HG03095 (cell line): ENCODE measurements at regions not wholly inside any gene's neighbourhood (a gene's known extent, or its start where the extent isn't known, plus 50 kb on each side); places are given as distances from the start of the nearest gene placed in this dataset.
A peak's percentile ranks its signal among the peaks of the same experiment; 100 is the strongest.
"Not testable (repeated sequence)": the region's sequence is repeated elsewhere in the genome, so short reads cannot be mapped to it uniquely, and the experiment has no call there.

Source experiments
- ATAC-seq: cut with Tn5 transposase; IDR thresholded peaks from one replicate; pipeline ENCODE4 v1.9.1; 2021; ENCODE audit warnings: moderate library complexity; ENCODE audit not compliant: unreplicated experiment

- no peak for ATAC-seq
These were observed 505.9 kb upstream of the CCNG1 start for GRCh38 chr5:162931501-162931900.

- no peak for ATAC-seq
These were observed 497.4 kb upstream of the CCNG1 start for GRCh38 chr5:162939991-162940390.

- ATAC-seq = no peak
These were observed 488.7 kb upstream of the CCNG1 start for GRCh38 chr5:162948677-162949076.

GRCh38 chr5:162956570-162956969 is 480.8 kb upstream of the CCNG1 start:
- ATAC-seq = no peak

DNA sequence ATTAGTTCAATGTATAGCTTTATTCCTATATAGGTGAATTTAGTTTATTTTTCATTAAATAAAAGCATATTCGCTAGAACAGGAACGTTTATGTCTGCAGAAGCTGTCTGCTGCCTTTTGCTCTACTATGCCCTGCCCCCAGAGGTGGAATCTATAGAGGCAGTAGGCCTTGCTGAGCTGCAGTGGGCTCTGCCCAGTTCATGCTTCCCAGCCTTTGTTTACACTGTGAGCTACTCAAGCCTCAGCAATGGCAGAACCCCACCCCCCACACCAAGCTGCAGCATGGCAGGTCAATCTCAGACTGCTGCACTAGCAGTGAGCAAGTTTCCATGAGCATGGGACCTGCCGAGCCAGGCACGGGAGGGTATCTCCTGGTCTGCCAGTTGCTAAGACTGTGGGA is 473.3 kb upstream of the CCNG1 start:
- not testable (repeated sequence) for ATAC-seq

- no peak for ATAC-seq
These were observed 447.3 kb upstream of the CCNG1 start for GRCh38 chr5:162990063-162990462.

- ATAC-seq = no peak
These were observed 446.4 kb upstream of the CCNG1 start for GRCh38 chr5:162990856-162991497.

DNA sequence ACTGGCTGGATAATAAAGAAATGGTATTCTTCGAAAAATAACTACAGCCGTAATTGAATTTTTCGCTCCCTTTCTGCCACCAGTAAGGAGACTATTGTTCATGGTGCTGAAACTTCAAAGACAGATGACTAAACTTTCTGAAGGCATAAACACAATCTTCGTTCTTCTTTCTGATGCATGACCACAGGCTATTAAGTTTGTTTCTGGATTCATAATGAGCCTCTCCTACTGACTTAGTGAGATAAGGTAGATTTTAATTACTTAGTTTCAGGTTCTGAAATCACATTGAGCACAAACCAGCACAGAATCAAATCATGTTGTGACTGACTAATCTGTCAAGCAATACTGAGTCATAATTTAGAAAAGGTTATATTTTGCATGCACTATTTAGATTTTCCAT is 441.8 kb upstream of the CCNG1 start:
- no peak for ATAC-seq

DNA sequence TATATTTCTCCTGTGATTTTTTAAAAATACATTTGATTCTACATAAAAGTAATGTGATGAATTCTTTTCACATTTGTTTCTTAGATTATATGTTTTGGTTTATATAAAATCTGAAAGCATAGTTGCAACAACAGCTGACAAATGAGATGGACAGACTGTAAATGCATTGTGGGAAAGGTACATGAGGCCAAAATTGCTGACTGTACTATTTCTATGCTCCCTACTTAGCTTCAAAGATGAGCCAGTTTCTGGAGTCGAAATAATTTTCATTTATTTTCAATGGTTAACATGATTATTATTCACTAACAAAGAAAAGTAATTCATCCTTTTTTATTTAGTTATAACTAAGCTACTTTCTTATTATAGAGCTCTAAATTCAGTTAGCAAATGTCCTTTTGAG is 441.3 kb upstream of the CCNG1 start:
- ATAC-seq = no peak

GRCh38 chr5:163005949-163006348 is 431.4 kb upstream of the CCNG1 start:
- no peak for ATAC-seq

DNA sequence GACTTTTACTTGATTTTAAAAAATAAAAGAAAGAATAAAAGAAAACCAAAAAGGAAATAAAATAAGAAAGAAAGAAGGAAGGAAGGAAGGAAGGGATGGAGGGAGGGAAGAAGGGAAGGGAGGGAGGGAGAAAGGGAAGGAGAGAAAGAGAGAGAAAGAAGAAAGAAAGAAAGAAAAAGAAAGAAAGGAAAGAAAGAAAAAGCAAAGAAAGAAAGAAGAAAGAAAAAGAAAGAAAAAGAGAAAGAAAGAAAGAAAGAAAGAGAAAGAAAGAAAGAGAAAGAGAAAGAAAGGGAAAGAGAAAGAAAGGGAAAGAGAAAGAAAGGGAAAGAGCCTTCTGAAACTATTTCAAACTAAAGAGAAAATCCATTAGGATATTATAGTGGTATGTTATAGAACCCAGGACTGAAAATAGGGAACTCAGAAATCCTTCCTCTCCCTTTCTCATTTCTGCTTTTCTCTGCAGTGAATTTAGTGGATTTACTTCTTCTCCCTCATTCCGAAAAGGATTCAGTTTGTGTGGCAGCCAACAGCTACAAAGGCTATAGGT is 414.7 kb upstream of the CCNG1 start:
- ATAC-seq = no peak

DNA sequence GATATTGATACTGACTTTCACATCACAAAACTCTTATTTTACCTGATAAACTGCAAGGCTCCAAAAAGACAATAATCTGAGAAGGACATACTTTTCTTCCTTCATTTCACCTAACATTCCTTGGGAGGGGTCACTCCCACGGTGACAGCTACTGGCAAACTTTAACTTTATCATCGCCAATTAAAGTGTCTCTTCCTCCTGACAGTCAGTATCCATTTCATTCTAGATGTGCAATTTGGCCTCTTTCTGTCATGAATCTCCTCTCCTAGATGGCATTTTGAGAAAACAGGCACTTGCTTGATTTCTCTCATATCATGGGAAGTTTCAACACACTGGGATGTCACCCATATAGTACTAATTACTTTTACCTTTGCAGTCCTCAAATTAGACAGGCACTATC is 413.5 kb upstream of the CCNG1 start:
- ATAC-seq = no peak

- no peak for ATAC-seq
These were observed 412.5 kb upstream of the CCNG1 start for GRCh38 chr5:163024936-163025335.

DNA sequence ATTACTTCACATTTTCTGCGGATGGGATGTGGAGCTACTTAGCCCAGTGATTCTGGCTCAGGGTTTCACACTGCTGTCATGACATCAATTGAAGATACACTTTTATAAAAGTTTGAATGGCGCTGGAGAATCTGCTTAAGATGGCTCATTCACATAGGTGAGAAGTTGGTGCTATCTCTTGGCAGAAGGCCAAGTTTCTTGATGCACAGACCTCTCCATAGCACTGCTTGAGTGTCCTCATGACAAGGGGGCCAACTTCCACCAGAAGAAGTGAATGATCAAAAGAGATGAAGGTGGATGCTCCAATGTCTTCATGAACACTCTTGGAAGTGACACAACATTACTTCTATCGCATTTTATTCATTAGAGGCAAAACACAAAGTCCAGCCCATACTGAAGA is 403.7 kb upstream of the CCNG1 start:
- ATAC-seq = no peak

DNA sequence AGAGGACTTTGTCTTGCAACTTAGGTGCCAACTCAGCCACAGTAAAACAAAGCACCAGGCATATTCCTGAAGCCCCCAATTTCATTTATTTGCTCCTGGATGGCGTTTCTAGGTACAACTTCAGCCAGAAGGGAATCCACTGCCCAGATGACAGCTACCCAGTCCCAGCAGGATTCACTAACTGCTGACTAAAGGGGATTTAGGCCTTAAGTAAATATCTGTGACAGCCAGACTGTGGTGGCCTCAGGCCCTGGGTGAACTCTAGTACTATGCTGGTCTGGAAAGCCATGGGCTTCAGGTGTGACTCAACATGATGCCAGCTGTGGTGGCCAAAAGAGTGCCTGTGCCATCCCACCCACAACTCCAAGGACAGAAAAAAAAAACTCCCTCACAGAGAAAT is 396.1 kb upstream of the CCNG1 start:
- no peak for ATAC-seq

DNA sequence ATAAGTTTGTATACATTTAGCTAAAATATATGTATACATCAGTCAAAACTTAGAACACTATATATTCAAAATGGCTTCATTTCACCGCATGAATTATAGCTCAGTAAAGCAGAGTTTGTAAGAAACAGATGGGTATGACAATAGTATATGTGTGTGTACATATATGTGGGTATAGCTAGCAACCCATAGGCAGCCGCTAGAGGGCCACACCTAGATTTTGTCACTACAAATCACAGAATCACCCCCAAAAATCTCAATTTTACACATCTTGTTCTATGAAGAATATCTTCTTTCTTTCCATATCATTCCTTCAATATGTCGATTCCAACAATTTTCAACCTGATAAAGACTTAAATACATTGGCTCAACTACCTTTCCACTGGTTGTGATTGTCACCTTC is 357.8 kb upstream of the CCNG1 start:
- ATAC-seq = peak; percentile 78

GRCh38 chr5:163089230-163089629 is 348.2 kb upstream of the CCNG1 start:
- ATAC-seq = no peak

DNA sequence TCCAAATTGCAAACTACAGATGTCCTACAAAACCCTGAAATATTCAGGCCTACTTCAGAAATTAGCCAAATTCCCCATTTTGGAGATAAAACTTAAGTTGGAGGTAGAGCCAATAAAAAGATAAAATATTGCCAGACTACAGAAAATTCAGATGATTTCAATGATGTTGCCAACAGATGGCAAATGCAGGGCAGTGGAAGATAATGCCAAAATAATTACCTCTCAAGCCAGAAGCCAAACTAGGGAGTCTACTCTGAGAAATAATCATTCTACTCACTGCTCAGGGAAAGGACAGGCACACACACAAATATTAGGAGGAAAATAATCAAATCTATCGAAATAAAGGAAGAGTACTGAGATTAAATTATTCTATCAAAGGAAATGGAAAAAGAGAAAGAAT is 347.5 kb upstream of the CCNG1 start:
- no peak for ATAC-seq

GRCh38 chr5:163094492-163095180 is 342.8 kb upstream of the CCNG1 start:
- ATAC-seq = peak; percentile 93

GRCh38 chr5:163104464-163104863 is 332.9 kb upstream of the CCNG1 start:
- no peak for ATAC-seq

- ATAC-seq = no peak
These were observed 331.9 kb upstream of the CCNG1 start for GRCh38 chr5:163105456-163105855.

- peak; percentile 77 for ATAC-seq
These were observed 331.3 kb upstream of the CCNG1 start for GRCh38 chr5:163106098-163106497.

GRCh38 chr5:163108351-163108750 is 329.0 kb upstream of the CCNG1 start:
- ATAC-seq = no peak
